ENCODE measurements at regions not wholly inside any gene's neighbourhood (a gene's known extent, or its start where the extent isn't known, plus 50 kb on each side); places are given as distances from the start of the nearest gene placed in this dataset.
"Not testable (repeated sequence)": the region's sequence is repeated elsewhere in the genome, so short reads cannot be mapped to it uniquely, and the experiment has no call there.

GRCh38 chr16:22681554-22682291 is 132.2 kb upstream of the HS3ST2 start:
- no peak for DNase-seq (ENCODE audit: low read depth)

- DNase-seq (ENCODE audit: low read depth), result no peak
Measured at GRCh38 chr16:22683258-22683657, 130.7 kb upstream of the HS3ST2 start.

- DNase-seq (ENCODE audit: low read depth), result no peak
Measured at GRCh38 chr16:22683730-22684573, 130.0 kb upstream of the HS3ST2 start.

- peak; percentile 9 for DNase-seq (ENCODE audit: low read depth)
Measured at GRCh38 chr16:22684574-22685458, 129.1 kb upstream of the HS3ST2 start.

DNA sequence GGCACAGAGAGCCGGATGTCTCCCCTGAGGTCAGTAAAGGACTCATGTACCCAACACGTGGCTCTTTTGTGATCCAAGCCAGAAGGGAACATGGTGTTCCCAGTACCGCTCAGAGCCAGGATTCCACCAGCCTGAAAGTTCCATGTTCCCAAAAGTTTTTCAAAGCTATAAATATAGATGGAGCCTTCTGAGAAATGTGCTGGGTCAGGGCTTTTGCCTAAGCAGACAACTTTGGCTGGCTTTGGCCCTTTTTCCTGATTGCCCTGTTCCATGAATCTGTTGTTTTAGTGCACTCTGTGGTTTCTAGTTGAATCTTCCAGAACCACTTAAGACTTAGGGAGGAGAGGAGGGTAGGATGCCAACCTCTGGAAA is 128.5 kb upstream of the HS3ST2 start:
- DNase-seq (ENCODE audit: low read depth), result no peak

DNA sequence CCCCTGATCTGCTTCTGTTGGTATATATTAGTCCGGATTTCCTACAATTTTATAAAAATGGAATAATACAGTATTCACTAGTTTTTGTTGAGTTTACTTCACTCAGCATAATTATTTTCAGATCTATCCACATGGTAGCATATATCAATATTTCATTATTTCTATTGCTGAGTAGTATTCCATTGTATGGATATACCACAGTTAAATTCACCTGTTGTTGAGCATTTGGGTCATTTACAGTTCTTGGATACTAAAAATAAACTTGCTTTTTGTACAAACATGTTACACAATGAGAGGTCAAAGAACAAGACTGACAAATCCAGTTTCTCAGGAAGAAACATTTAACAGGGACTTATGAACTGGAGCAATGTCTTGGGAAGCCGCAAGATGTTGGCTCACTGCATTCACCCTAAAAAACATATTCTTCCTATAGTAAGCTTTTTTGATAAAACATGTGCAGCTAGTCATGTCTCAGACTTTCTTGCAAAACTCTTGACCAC is 126.9 kb upstream of the HS3ST2 start:
- DNase-seq (ENCODE audit: low read depth), result no peak

DNA sequence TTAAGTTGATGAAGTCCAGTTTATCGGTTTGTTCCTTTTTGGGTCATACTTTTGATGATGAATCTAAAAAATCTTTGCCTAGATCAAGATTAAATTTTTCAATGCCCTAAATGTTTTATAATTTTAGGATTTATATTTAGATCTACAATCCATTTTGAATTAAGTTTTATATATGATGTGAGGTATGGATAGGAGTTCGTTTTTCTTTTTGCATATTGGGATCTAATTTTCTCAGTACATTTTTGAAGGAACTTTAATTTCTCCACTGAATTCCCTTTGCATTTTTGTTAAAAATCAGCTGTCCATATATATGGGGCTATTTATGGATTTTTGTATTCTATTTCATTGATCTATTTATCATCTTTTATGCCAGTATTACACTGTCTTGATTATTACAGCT is 125.5 kb upstream of the HS3ST2 start:
- no peak for DNase-seq (ENCODE audit: low read depth)

GRCh38 chr16:22688930-22689329 is 125.0 kb upstream of the HS3ST2 start:
- DNase-seq (ENCODE audit: low read depth), result no peak

- no peak for DNase-seq (ENCODE audit: low read depth)
Measured at GRCh38 chr16:22691335-22691734, 122.6 kb upstream of the HS3ST2 start.

DNA sequence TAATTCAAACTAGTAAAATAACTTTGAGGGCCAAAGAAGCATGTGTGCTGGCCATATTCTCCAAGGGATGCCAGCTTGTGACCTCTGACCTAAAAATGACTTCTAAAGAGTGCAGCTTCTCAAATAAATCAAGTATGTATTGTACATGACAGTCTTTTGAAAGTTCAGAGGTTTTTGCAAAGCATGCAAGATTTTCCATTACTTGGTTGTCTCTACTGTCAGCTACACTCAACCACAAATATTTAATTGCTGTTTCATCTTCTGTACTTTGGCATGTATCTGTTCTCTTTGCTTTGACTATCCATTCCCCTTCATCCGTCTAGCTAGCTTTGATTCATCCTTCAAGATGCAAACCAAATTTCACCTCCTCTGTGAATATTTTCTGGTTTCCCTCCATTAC is 121.9 kb upstream of the HS3ST2 start:
- no peak for DNase-seq (ENCODE audit: low read depth)

DNA sequence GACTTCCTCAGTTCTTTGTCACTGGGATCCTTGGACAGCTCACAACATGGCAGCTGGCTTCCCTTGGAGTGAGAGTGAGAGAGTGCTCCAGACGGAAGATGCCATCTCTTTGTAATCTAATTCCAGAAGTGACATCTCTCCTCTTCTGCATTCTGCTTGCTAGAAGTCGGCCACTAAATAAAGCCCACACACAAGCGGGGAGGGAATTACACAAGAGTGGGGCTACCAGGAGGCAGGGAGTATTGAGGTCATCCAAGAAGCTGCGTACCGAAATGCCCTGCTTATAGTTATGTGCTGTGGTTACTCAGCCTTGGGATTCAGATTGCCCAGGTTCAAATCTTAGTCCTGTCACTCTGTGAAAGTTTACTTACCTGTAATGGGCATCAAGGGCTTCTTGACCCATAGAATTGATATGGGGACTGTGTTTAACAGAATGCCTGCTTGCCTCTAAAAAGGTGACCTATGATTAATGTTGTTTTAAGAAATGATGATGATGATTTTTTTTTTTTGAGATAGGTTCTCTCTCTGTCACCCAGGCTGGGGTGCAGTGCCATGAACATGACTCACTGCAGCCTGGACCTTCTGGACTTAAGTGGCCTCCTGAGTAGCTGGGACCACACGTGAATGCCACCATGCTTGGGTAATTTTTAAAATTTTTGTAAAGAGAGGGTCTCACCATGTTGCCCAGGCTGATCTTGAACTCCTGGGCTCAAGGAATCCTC is 120.9 kb upstream of the HS3ST2 start:
- no peak for DNase-seq (ENCODE audit: low read depth)

DNA sequence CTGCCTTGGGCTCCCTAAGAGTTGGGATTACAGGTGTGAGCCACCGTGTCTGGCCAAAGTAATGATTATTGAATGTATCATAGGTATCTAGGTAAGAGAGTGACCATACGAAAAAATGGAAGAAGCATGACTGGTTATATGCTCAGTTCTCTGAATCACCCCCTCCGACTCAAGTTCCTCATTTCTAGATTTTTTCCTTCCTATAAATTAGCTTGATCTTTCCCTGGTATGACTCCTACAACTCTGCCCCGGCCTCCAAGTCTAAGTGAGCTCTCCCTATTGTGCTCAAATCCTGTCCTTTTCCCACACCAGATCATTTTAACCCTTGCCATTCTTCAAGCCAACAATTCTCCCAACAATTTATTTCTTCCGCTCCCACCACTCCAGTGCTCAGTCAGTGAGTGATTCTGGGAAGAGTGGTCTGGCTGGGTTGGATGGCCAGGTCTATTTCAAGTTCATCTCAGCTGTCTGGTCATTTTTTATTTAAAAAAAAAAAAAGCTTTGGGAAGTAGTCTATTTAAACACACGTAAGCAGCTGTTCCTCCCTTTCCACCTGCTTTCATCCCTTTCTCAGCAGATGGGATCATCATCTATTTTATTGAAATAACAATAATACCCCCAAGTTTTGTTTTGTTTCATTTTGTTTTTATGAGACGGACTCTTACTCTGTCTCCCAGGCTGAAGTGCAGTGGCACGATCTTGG is 120.2 kb upstream of the HS3ST2 start:
- no peak for DNase-seq (ENCODE audit: low read depth)

DNA sequence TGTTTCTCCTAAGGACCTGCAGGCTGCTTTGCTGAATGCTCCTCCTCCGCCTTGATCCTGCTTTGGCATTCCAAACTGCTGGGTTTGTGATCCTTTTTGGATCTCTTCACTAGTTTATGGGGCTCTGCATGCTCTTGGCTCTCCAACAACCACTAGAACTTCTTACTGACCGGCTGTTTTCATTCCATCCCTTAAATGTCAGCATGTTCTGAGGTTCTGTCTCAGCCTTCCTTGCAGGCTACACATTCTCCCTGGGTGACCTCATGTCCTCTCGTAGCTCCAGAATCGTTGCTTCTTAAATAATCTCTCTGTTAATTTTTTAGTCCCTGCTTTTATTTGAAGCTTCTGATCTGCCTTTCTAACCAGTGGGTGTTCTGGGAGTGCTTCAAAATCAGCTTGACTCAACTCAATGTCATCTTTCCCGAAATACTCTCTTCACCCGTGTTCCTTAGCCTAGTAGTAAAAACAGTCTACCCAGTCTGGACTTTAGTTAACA is 119.0 kb upstream of the HS3ST2 start:
- peak; percentile 23 for DNase-seq (ENCODE audit: low read depth)

DNA sequence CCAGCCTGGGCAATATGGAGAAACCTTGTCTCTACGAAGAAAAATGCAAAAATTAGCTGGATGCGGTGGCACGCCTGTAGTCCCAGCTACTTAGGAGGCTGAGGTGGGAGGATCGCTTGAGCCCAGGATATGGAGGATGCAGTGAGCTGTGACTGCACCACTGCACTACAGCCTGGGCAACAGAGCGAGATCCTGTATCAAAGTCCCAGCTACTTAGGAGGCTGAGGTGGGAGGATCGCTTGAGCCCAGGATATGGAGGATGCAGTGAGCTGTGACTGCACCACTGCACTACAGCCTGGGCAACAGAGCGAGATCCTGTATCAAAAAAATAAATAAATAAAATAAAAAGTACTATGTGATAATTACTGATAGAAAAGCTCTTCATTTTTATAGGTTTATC is 118.2 kb upstream of the HS3ST2 start:
- DNase-seq (ENCODE audit: low read depth), result not testable (repeated sequence)

GRCh38 chr16:22699356-22699755 is 114.6 kb upstream of the HS3ST2 start:
- DNase-seq (ENCODE audit: low read depth), result no peak

- DNase-seq (ENCODE audit: low read depth), result no peak
Measured at GRCh38 chr16:22705799-22706198, 108.2 kb upstream of the HS3ST2 start.

GRCh38 chr16:22710326-22710725 is 103.6 kb upstream of the HS3ST2 start:
- no peak for DNase-seq (ENCODE audit: low read depth)

- DNase-seq (ENCODE audit: low read depth), result no peak
Measured at GRCh38 chr16:22711847-22712246, 102.1 kb upstream of the HS3ST2 start.

DNA sequence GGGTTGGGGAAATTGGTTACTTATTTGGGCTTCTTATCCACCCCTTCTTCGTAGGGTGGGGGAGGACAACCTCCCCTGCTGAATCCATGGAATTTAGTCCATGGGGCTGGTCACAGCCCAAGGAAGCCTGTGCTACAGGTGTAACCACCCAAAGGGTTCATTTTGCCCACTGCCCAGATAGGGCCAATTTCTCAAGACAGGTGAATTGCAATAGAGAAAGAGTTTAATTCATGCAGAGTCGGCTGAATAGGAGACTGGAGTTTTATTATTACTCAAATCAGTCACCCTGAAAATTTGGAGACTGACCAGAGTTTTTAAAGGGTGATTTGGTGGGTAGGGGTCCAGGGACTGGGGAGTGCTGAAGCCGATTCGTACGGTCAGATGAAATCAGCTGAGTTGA is 101.5 kb upstream of the HS3ST2 start:
- DNase-seq (ENCODE audit: low read depth), result no peak

- DNase-seq (ENCODE audit: low read depth), result not testable (repeated sequence)
Measured at GRCh38 chr16:22718598-22718997, 95.4 kb upstream of the HS3ST2 start.

- no peak for DNase-seq (ENCODE audit: low read depth)
Measured at GRCh38 chr16:22719945-22720344, 94.0 kb upstream of the HS3ST2 start.
